K562 (cell line): ENCODE measurements at regions not wholly inside any gene's neighbourhood (a gene's known extent, or its start where the extent isn't known, plus 50 kb on each side); places are given as distances from the start of the nearest gene placed in this dataset.
A peak's percentile ranks its signal among the peaks of the same experiment; 100 is the strongest.

ENCODE experiments used
- ATAC-seq: fragments of 200-7000 bp; cut with Tn5 transposase; 3 replicates; pipeline ENCODE4 v1.9.1; 2020; ENCODE audit warnings: moderate library complexity
- BruUV-seq: library from RNA; stranded (reverse); fragments of 400-500 nt; replicated peaks from 2 replicates; lab custom pipeline; 2021; lab: Mats Ljungman, UMichigan
- CTCF ChIA-PET: fragments of 300-600 bp; formaldehyde crosslinking; extraction: SDS; loops from one replicate; lab custom pipeline; 2021; ENCODE audit warnings: low intra/inter-chr PET ratio; lab: Yijun Ruan, JAX
- POLR2A ChIA-PET: fragments of 300-600, 350-650 bp; sonication (Branson Sonifier 250); formaldehyde crosslinking; extraction: SDS; loops from one replicate; lab custom pipeline; 2021; ENCODE audit warnings: antibody characterized with exemption, inconsistent platforms; lab: Yijun Ruan, JAX
- DNase-seq, 4 experiments: peaks; one replicate each; pipeline versions ENCODE4 v3.0.0 to v3.0.0-alpha.2; 2011 to 2018; ENCODE audit warnings: low spot score in 3 of 4, mixed read lengths in 3 of 4; ENCODE audit errors: extremely low read depth in 1 of 4
- FAIRE-seq: peaks from 2 replicates; lab custom pipeline; 2011; peaks lifted over from hg19 to GRCh38; lab: Jason Lieb, UNC
- H2AFZ ChIP-seq: 2 replicates; pipeline ENCODE4 v1.6.0; 2011; ENCODE audit warnings: low read depth, low read length, control low read depth, inconsistent platforms
- H3K27ac ChIP-seq: fragments of 200-600 bp; 3 replicates; pipeline ENCODE4 v1.8.0; 2011; ENCODE audit warnings: low read depth, mild to moderate bottlenecking, control low read depth, inconsistent platforms, low read length, moderate library complexity, mixed read lengths; ENCODE audit errors: extremely low read depth
- H3K27me3 ChIP-seq, 2 experiments: fragments of 300-600 bp in 1 of 2; 2 replicates in 1 of 2; 3 replicates in 1 of 2; pipeline versions ENCODE4 v1.6.0 to v1.8.0; 2011; ENCODE audit warnings: inconsistent platforms in 2 of 2, low read length in 2 of 2, mild to moderate bottlenecking in 1 of 2, mixed read lengths in 1 of 2, moderate library complexity in 1 of 2; ENCODE audit not compliant: control insufficient read depth in 2 of 2, insufficient read depth in 2 of 2
- H3K36me3 ChIP-seq: fragments of 300-600 bp; 3 replicates; pipeline ENCODE4 v1.8.0; 2011; ENCODE audit warnings: mild to moderate bottlenecking, low read length, inconsistent platforms; ENCODE audit not compliant: control insufficient read depth, insufficient read depth
- H3K4me1 ChIP-seq, 2 experiments: fragments of 200-600 bp in 1 of 2; replicated peaks in 1 of 2; 2 replicates in 1 of 2; 3 replicates in 1 of 2; pipeline versions ENCODE4 v1.5.1 to v1.8.0; 2011; ENCODE audit warnings: inconsistent platforms in 2 of 2, low read length in 2 of 2, mild to moderate bottlenecking in 1 of 2, mixed read lengths in 1 of 2, moderate library complexity in 1 of 2; ENCODE audit not compliant: control insufficient read depth in 2 of 2, insufficient read depth in 2 of 2
- H3K4me2 ChIP-seq: 2 replicates; pipeline ENCODE4 v1.6.1; 2011; ENCODE audit warnings: low read length, control low read depth, inconsistent platforms, mixed read lengths; ENCODE audit not compliant: insufficient read depth
- H3K4me3 ChIP-seq: fragments of 200-600 bp; sonication (generic), shearing (Covaris generic); 2 replicates; pipeline ENCODE4 v1.5.1; 2016; ENCODE audit warnings: control low read depth, inconsistent platforms
- H3K79me2 ChIP-seq: fragments of 200-600 bp; 3 replicates; pipeline ENCODE4 v1.8.0; 2011; ENCODE audit warnings: low read length, inconsistent platforms; ENCODE audit not compliant: control insufficient read depth, insufficient read depth
- H3K9ac ChIP-seq, 2 experiments: 2 replicates each; pipeline versions ENCODE4 v1.6.0 to v1.6.1; 2011; ENCODE audit warnings: low read depth in 2 of 2, low read length in 2 of 2, control low read depth in 1 of 2, inconsistent platforms in 1 of 2, mild to moderate bottlenecking in 1 of 2, mixed read lengths in 1 of 2; ENCODE audit not compliant: insufficient read depth in 1 of 2
- H3K9me1 ChIP-seq: one replicate; pipeline ENCODE4 v1.6.0; 2011; ENCODE audit warnings: inconsistent platforms, mild to moderate bottlenecking, low read length, moderate library complexity; ENCODE audit not compliant: control insufficient read depth, insufficient read depth
- H3K9me3 ChIP-seq: replicated peaks from 2 replicates; pipeline ENCODE4 v1.5.1; 2011; ENCODE audit warnings: low read depth, low read length, inconsistent platforms; ENCODE audit not compliant: control insufficient read depth, insufficient read depth
- H4K20me1 ChIP-seq: replicated peaks from 2 replicates; pipeline ENCODE4 v1.6.1; 2011; ENCODE audit warnings: low read length, inconsistent platforms, mixed read lengths; ENCODE audit not compliant: control insufficient read depth, insufficient read depth
- NR1H2 ChIP-seq: sonication (generic); formaldehyde crosslinking; IDR thresholded peaks from 2 replicates; pipeline ENCODE4 v1.4.0; 2020; ENCODE audit warnings: mild to moderate bottlenecking, missing genetic modification reagents
- NR4A1 ChIP-seq, 2 experiments: fragments of 250-450 bp in 1 of 2; fragments of 450-650 bp in 1 of 2; sonication (Bioruptor Pico) in 1 of 2; IDR thresholded peaks; 2 replicates each; pipeline versions ENCODE4 v1.4.0 to v1.6.1; 2016 to 2020; ENCODE audit warnings: mild to moderate bottlenecking in 2 of 2, missing compliant biosample characterization in 1 of 2, missing genetic modification characterization in 1 of 2, moderate library complexity in 1 of 2
- POLR2G ChIP-seq: fragments of 200-400 bp; formaldehyde crosslinking; IDR thresholded peaks from 2 replicates; pipeline ENCODE4 v1.6.1; 2017; ENCODE audit warnings: low read depth, mild to moderate bottlenecking, antibody characterized with exemption, low read length, moderate library complexity
- POLR3G ChIP-seq: IDR thresholded peaks from 2 replicates; pipeline ENCODE4 v1.6.1; 2011; ENCODE audit not compliant: insufficient read length, insufficient replicate concordance; ENCODE audit errors: extremely low read depth
- SAP30 ChIP-seq: fragments of 200-600 bp; sonication (generic); IDR thresholded peaks from 2 replicates; pipeline ENCODE4 v1.6.1; 2012; ENCODE audit warnings: borderline replicate concordance, low read depth, mild to moderate bottlenecking, moderate library complexity, low read length, control low read depth, inconsistent platforms; ENCODE audit not compliant: insufficient read depth, poor library complexity, severe bottlenecking
- SREBF2 ChIP-seq: sonication (generic); formaldehyde crosslinking; IDR thresholded peaks from 2 replicates; pipeline ENCODE4 v1.4.0; 2020; ENCODE audit warnings: mild to moderate bottlenecking, missing genetic modification reagents
- ZFPM2 ChIP-seq: fragments of 250-450 bp; sonication (Bioruptor Pico); IDR thresholded peaks from 2 replicates; pipeline ENCODE4 v1.5.1; 2022; ENCODE audit warnings: mild to moderate bottlenecking
- ZKSCAN8 ChIP-seq: fragments of 200-800 bp; sonication (Bioruptor generic); IDR thresholded peaks from 2 replicates; pipeline ENCODE4 v1.6.1; 2016; ENCODE audit warnings: missing genetic modification characterization, missing compliant biosample characterization
- ZNF124 ChIP-seq: sonication (generic); formaldehyde crosslinking; IDR thresholded peaks from 2 replicates; pipeline ENCODE4 v1.8.1; 2022; ENCODE audit warnings: missing genetic modification reagents
- ZNF444 ChIP-seq: fragments of 250-450 bp; sonication (Bioruptor Pico); IDR thresholded peaks from 2 replicates; pipeline ENCODE4 v1.4.0; 2020; ENCODE audit warnings: mild to moderate bottlenecking, moderate library complexity
- ZNF449 ChIP-seq: fragments of 250-450 bp; sonication (Bioruptor Pico); IDR thresholded peaks from 2 replicates; pipeline ENCODE4 v1.8.0; 2022; ENCODE audit warnings: moderate library complexity, mild to moderate bottlenecking, inconsistent platforms
- ZNF717 ChIP-seq: fragments of 250-450 bp; sonication (Bioruptor Pico); IDR thresholded peaks from 2 replicates; pipeline ENCODE4 v1.5.0; 2021
- ZNF780A ChIP-seq: fragments of 250-450 bp; sonication (Bioruptor Pico); IDR thresholded peaks from 2 replicates; pipeline ENCODE4 v1.5.0; 2021; ENCODE audit warnings: mild to moderate bottlenecking
- WGBS: fragments of 100-300 bp; shearing (Covaris generic); methylation state at CpG from one replicate; pipeline ENCODE4 v1.1.6; 2016; ENCODE audit warnings: low coverage, mixed read lengths; ENCODE audit not compliant: insufficient coverage; ENCODE audit errors: missing lambda C conversion rate; 5-methylcytosine and 5-hydroxymethylcytosine counted together
- in situ Hi-C: fragments of 300-500 bp; cut with MboI; formaldehyde crosslinking; loops from 4 replicates; pipeline ENCODE4 v1.15.0; 2018; ENCODE audit warnings: inconsistent platforms, mixed read lengths
- intact Hi-C: fragments of 100-400 bp; cut with micrococcal nuclease; formaldehyde crosslinking; loops from 2 replicates; pipeline ENCODE4 v1.14.2; 2022

- H3K4me2 ChIP-seq = no peak overlapping the region
- H2AFZ ChIP-seq = peak overlapping the region; percentile 59
- ATAC-seq (no peak), FAIRE-seq (no peak), DNase-seq (no peak)
- no peak overlapping the region for H3K27ac ChIP-seq
- no peak overlapping the region for H3K4me3 ChIP-seq
- in situ Hi-C loops = no loop called here
- no peaks in the 10 kb centered on the region for H3K4me1 ChIP-seq
- no TSS peak for BruUV-seq
- H3K27me3 ChIP-seq = no peaks in the 10 kb centered on the region
- intact Hi-C loops = no loop called here
- no peaks in the 10 kb centered on the region for H3K9me3 ChIP-seq
- WGBS = 9% methylated on average over 4 of the region's 4 CpGs
- H3K9me1 ChIP-seq = no peaks in the 10 kb centered on the region
- no peaks in the 10 kb centered on the region for H3K79me2 ChIP-seq
- no peaks in the 10 kb centered on the region for H3K36me3 ChIP-seq
- POLR2A ChIA-PET = no interaction called here
- H3K9ac ChIP-seq = no peak overlapping the region
- TF ChIP-seq SAP30 (no peak), ZNF449 (CRISPR knock-in tag) (no peak), ZFPM2 (no peak), ZNF444 (CRISPR knock-in tag) (no peak), ZNF124 (no peak), ZNF717 (CRISPR knock-in tag) (no peak), ZNF780A (CRISPR knock-in tag) (no peak), POLR3G (no peak), POLR2G (no peak), ZKSCAN8 (CRISPR knock-in tag) (no peak), NR1H2 (CRISPR knock-in tag) (no peak), NR4A1 (CRISPR knock-in tag; IDR thresholded peaks at IDR 0.05) (no peak), NR4A1 (tag; IDR thresholded peaks at IDR 0.05) (no peak), SREBF2 (no peak)
- no peaks in the 10 kb centered on the region for H4K20me1 ChIP-seq
- CTCF ChIA-PET = no interaction called here
These were observed 70.8 kb upstream of the CHD1 start for GRCh38 chr5:98999631-99000030.
